Spleen (tissue), 11 donors: ENCODE measurements at regions not wholly inside any gene's neighbourhood (a gene's known extent, or its start where the extent isn't known, plus 50 kb on each side); places are given as distances from the start of the nearest gene placed in this dataset.

ENCODE experiments used
- DNase-seq: peaks from one replicate; pipeline ENCODE4 v3.0.0-alpha.2; 2020
- H3K27ac ChIP-seq, 8 donors: fragments of 200-600 bp; sonication (generic) in 7 of 8; 1 replicate in 4 of 8; 2 replicates in 4 of 8; pipeline versions ENCODE4 v1.5.0 to v1.8.0; 2016 to 2021; ENCODE audit warnings: inconsistent platforms in 4 of 8, mild to moderate bottlenecking in 4 of 8, moderate library complexity in 1 of 8
- H3K27me3 ChIP-seq, 7 donors: fragments of 200-600 bp; sonication (generic) in 6 of 7; replicated peaks in 1 of 7; 1 replicate in 4 of 7; 2 replicates in 3 of 7; pipeline versions ENCODE4 v1.5.0 to v1.8.0; 2016 to 2021; ENCODE audit warnings: inconsistent platforms in 3 of 7, mild to moderate bottlenecking in 1 of 7
- H3K36me3 ChIP-seq, 6 donors: fragments of 200-600 bp; sonication (generic) in 5 of 6; 1 replicate in 4 of 6; 2 replicates in 2 of 6; pipeline versions ENCODE4 v1.5.0 to v1.8.0; 2016 to 2021; ENCODE audit warnings: inconsistent platforms in 2 of 6
- H3K4me1 ChIP-seq, 6 donors: fragments of 200-600 bp; sonication (generic) in 5 of 6; 1 replicate in 3 of 6; 2 replicates in 3 of 6; pipeline versions ENCODE4 v1.5.0 to v1.8.0; 2016 to 2021; ENCODE audit warnings: inconsistent platforms in 3 of 6
- H3K4me3 ChIP-seq, 8 donors: fragments of 200-600 bp; sonication (generic) in 7 of 8; 1 replicate in 4 of 8; 2 replicates in 4 of 8; pipeline versions ENCODE4 v1.5.0 to v1.8.0; 2016 to 2021; ENCODE audit warnings: inconsistent platforms in 4 of 8, mild to moderate bottlenecking in 4 of 8, moderate library complexity in 2 of 8
- H3K9me3 ChIP-seq, 8 donors: fragments of 200-600 bp; sonication (generic) in 7 of 8; 1 replicate in 4 of 8; 2 replicates in 4 of 8; pipeline versions ENCODE4 v1.5.0 to v1.8.0; 2016 to 2021; ENCODE audit warnings: inconsistent platforms in 4 of 8
- CTCF ChIP-seq, 11 experiments: fragments of 200-600 bp in 7 of 11; fragments of 450-650 bp in 4 of 11; sonication (generic) in 4 of 11; IDR thresholded peaks in 8 of 11; conservative IDR thresholded peaks in 3 of 11; 1 replicate in 7 of 11; 2 replicates in 4 of 11; pipeline versions ENCODE4 v1.4.0 to v1.8.0; 2016 to 2021; ENCODE audit warnings: antibody characterized with exemption in 11 of 11, inconsistent platforms in 4 of 11, mild to moderate bottlenecking in 1 of 11
- POLR2A ChIP-seq, 3 donors: fragments of 450-650 bp; IDR thresholded peaks; one replicate each; pipeline ENCODE4 v1.5.1; 2017; ENCODE audit warnings: antibody characterized with exemption in 3 of 3, mild to moderate bottlenecking in 1 of 3
- POLR2AphosphoS5 ChIP-seq, 3 donors: sonication (generic); formaldehyde crosslinking; IDR thresholded peaks; one replicate each; pipeline ENCODE4 v1.5.1; 2017; ENCODE audit warnings: antibody characterized with exemption in 3 of 3
- WGBS, 5 donors: extraction: QIAGEN DNeasy Blood & Tissue Kit in 3 of 5; methylation state at CpG; one replicate each; pipeline versions ENCODE4 v1.1.5 to v1.1.7; 2013 to 2018; 5-methylcytosine and 5-hydroxymethylcytosine counted together
- intact Hi-C: fragments of 100-400 bp; cut with DNase I; formaldehyde crosslinking; loops from one replicate; pipeline ENCODE4 v1.15.0; 2023; ENCODE audit warnings: low total_unique reads
- donor health status: healthy with polysubstance abuse.
- donor health status: DM: no; HTN: no; CAD: no; lungs with moderate emphysema.
- donor health status: DM: no; HTN: no; CAD: no.
- donor health status: Bipolar disorder and iron deficiency.
- donor health status: healthy.
- donor health status: DM: no; HTN: no; CAD: no.
- donor health status: DM: yes; HTN: yes; CAD: no.

- no peaks in the 10 kb centered on the region for H3K36me3 ChIP-seq
- H3K9me3 ChIP-seq, result no peaks in the 10 kb centered on the region
- no peak overlapping the region for H3K27ac ChIP-seq
- peaks cover 0 to 4% (median 0%) of the 10 kb centered on the region in 6 donors for H3K4me1 ChIP-seq
- WGBS, 5 donors, result 72 to 100% (median 84%) methylated on average over 1 of the region's 1 CpG
- no peak for DNase-seq
- no peak for TF ChIP-seq CTCF (IDR thresholded peaks at IDR 0.05 in 8 of 11, conservative IDR thresholded peaks at IDR 0.05 in 3 of 11)
- no peak for TF ChIP-seq POLR2AphosphoS5 (IDR thresholded peaks at IDR 0.05)
- no peak for TF ChIP-seq POLR2A (IDR thresholded peaks at IDR 0.05)
- H3K27me3 ChIP-seq, result no peaks in the 10 kb centered on the region
- intact Hi-C loops, result no loop called here
- H3K4me3 ChIP-seq, result no peak overlapping the region
Observed at GRCh38 chrX:120768254-120768653, 107.4 kb downstream of the CT47B1 start.

GRCh38 chrX:120763269-120763668 is 112.4 kb downstream of the CT47B1 start:
- no peak overlapping the region for H3K27ac ChIP-seq
- H3K4me1 ChIP-seq, result no peaks in the 10 kb centered on the region
- H3K36me3 ChIP-seq, result no peaks in the 10 kb centered on the region
- H3K4me3 ChIP-seq, result no peak overlapping the region
- 68 to 95% (median 89%) methylated on average over 2 of the region's 2 CpGs for WGBS, 5 donors
- intact Hi-C loops, result no loop called here
- no peaks in the 10 kb centered on the region for H3K9me3 ChIP-seq
- no peak for TF ChIP-seq POLR2AphosphoS5 (IDR thresholded peaks at IDR 0.05)
- TF ChIP-seq POLR2A (IDR thresholded peaks at IDR 0.05), result no peak
- no peak for TF ChIP-seq CTCF (IDR thresholded peaks at IDR 0.05 in 8 of 11, conservative IDR thresholded peaks at IDR 0.05 in 3 of 11)
- DNase-seq, result no peak
- no peaks in the 10 kb centered on the region for H3K27me3 ChIP-seq

GRCh38 chrX:120761810-120762209 is 113.9 kb downstream of the CT47B1 start:
- TF ChIP-seq CTCF (IDR thresholded peaks at IDR 0.05 in 8 of 11, conservative IDR thresholded peaks at IDR 0.05 in 3 of 11) (no peak), POLR2AphosphoS5 (IDR thresholded peaks at IDR 0.05) (no peak), POLR2A (IDR thresholded peaks at IDR 0.05) (no peak)
- no peak for DNase-seq
- H3K4me1 ChIP-seq, result no peaks in the 10 kb centered on the region
- intact Hi-C loops, result no loop called here
- no peak overlapping the region for H3K4me3 ChIP-seq
- H3K9me3 ChIP-seq, result no peaks in the 10 kb centered on the region
- H3K27ac ChIP-seq, result no peak overlapping the region
- no peaks in the 10 kb centered on the region for H3K36me3 ChIP-seq
- 59 to 86% (median 67%) methylated on average over 2 to 4 of the region's 4 CpGs for WGBS, 5 donors
- no peaks in the 10 kb centered on the region for H3K27me3 ChIP-seq

- Histone ChIP-seq H3K27ac (no peak overlapping the region), H3K36me3 (no peaks in the 10 kb centered on the region), H3K4me3 (no peak overlapping the region), H3K27me3 (no peaks in the 10 kb centered on the region), H3K4me1 (peaks cover 0 to 11% (median 0%) of the 10 kb centered on the region in 6 donors), H3K9me3 (no peaks in the 10 kb centered on the region)
- intact Hi-C loops, result no loop called here
- DNase-seq, result no peak
- no peak for TF ChIP-seq POLR2A (IDR thresholded peaks at IDR 0.05)
- no peak for TF ChIP-seq CTCF (IDR thresholded peaks at IDR 0.05 in 8 of 11, conservative IDR thresholded peaks at IDR 0.05 in 3 of 11)
- TF ChIP-seq POLR2AphosphoS5 (IDR thresholded peaks at IDR 0.05), result no peak
- WGBS, 5 donors, result 53 to 87% (median 83%) methylated on average over 1 of the region's 1 CpG; no CpG with 5 or more reads in 1 of the 5 donors
Observed at GRCh38 chrX:120759685-120760084, 116.0 kb downstream of the CT47B1 start.
